Umbilical cord (tissue), 1 donor: ENCODE measurements at regions not wholly inside any gene's neighbourhood (a gene's known extent, or its start where the extent isn't known, plus 50 kb on each side); places are given as distances from the start of the nearest gene placed in this dataset.
A peak's percentile ranks its signal among the peaks of the same experiment; 100 is the strongest.

ENCODE experiments used
- DNase-seq: peaks from one replicate; pipeline ENCODE4 v3.0.0-alpha.2; 2015; ENCODE audit warnings: low spot score

DNA sequence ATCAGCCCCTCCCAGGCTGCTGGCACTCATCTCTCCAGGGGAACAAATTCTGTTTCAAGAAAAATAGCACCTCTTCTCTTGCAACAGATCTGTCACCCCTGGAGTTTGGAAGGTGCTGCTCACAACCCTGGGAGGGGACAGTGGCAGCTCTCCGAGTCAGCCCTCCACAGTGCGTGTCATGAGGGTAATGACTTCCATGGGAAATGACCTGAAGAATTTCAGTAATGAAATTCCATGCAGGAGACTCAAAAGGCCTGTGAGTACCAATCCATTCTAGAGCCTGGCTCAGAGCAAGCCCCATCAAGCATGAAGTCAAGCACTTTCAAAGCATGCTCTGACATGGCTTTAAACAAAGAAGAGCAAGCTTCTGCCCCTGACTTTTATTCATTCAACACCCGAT lies 276.3 kb upstream of the PARD3B start:
- no peak for DNase-seq

DNA sequence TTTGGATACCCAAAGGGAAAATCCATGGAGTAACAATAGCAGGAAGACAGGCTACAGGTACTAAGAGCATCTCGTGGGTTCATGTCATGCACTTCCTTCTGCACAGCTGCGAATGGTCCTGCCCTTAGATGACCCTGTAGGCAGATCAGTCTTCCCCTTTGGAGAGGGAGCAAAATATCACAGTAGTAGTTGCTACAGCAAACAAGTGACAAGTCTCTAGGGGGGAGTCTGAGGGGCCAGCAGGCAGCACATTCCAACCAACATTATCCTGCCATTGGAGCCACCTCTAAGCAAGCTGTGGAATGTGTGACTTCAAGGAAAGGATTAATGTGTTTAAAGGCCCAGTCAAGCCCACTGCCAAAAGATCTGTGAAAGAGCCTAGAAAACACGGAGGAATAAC lies 273.2 kb upstream of the PARD3B start:
- no peak for DNase-seq

DNA sequence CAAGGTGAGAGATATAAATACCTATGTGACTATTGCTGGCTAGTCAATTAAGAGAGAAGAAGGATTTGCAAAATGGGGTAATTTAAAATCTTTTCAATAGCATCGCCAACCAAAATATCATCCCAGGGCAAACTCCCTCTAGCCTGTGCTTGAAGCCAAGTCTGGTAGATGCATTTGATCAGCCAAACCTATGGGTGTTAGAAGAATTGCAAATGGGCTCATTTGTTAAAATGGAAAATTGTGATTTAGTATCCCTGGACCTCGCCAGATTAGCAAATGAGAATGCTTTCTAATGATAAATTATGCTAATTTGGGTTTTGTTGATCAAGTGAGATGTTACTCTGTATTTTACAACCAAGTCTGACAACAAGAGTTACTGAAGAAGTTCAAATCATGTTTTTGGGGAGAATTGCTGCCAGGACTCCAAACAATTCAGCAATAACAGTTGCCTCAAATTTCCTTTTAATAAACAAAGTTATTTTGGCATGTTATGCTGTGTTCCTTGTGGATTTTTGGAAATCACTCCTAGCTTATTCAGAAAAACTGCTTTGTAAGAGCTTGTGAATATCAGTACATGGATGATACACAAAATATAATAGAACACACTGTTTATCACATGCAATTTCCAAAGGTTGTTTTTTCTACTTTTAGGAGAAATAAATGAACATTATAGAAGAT lies 272.5 kb upstream of the PARD3B start:
- DNase-seq, result no peak

DNA sequence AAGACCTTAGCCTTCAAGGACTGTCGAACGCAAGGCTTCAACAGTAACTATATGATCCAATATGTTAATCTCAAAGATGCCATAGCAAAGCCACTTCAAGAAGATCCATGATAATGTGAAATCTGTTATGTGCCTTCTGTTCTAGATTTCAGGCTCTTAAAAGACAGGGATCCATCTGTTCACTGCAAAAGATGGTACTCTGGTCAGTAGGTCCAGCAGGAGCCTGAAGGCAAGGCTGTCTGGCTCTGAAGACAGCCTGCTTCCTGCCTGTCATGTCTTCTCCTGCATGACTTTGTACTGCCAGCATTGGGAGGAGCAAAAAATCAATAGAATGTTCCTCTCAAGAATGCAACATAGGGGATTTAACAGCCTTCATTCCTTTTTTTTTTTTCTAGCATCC lies 270.8 kb upstream of the PARD3B start:
- DNase-seq, result no peak

DNA sequence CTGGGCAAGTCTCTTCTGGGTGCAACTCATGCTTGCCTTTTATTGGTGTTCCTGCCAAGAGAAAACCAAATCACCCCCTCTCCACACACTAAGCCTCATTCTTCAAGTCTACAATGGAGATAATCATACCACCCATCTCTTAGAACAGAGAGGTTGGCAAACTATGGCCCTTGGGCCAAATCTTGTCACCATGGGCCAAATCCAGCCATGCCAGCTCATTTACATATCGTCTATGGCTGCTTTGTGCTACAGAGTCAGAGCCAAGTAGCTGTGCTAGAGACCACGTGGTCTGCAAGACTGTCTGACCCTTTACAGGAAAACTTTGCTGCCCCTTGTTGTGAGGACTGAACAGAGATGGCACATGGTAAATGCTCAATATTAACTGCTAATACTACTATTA lies 270.3 kb upstream of the PARD3B start:
- DNase-seq, result no peak

DNA sequence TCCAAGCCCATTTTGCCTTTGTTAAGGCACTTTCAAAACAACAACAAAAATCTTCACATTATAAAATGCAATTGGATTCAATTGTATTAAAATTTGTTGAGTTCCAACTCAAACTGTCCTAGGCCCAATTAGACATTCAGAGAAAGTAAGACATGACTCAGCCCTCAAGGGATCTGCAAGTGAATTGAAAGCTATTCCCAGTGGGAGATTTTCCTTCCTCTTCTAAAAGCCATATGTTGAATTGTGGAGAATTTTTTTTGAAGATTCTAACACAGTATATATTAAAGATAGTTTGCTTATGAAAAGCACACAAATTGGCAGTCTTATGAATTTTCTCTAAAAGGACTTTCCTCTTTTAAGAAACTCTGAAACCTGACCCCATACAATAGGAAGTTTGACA lies 268.0 kb upstream of the PARD3B start:
- DNase-seq, result no peak

DNA sequence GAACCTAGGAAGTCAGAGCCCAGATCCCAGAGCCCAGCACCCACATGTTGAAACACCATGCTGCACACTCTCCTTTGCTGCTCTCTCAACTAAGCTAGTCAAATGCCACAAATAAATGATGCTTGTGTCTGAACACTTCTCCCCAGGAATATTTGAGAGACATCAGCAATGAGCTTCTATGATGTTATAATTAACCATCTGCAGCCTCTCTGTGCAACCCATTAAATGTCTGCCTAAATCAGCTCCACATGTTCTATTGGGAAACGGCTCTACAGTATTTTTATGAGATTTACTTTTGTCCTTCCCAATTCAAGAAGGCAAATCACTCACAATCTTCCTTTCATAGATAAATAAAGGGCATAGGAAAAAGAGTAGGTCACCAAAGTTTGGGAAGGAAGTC lies 266.8 kb upstream of the PARD3B start:
- DNase-seq, result no peak

DNA sequence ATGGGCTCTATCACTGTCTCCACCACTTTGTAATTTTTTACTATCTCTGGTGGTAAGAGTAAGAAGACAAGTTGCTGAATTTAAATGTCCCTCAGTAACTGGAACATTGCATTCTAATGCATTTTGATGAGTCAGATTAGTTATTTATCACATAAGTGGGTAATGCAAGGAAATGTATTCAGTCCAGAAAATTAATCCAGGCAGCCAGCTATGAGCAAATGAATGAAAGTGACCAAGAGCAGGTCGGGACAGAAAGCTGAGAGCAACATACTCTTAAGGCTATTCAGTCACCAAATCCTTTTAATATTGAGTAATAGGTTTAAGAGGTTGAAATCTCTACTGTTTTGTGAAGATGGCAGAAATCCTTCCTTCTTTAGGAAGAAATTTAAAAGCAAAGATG lies 265.5 kb upstream of the PARD3B start:
- DNase-seq, result no peak

DNA sequence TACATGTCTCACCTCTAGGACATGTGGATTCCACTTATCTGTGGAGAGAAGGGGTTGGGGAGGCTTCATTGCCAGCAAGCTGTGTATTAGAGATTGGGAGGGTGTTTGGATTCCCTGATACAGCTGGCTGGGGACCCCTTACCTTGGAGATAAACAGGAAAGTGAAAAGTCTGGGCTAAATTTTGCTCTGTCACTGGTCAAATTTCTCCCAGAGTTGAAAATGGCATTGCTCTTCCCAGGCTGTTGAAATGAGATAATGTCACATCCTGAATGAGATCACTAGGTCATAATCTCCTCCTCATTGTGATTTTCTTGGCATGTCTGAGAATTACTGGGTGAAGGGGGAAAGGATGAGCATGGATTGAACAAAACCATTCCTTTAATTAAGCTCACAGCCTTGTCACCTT lies 265.0 kb upstream of the PARD3B start:
- DNase-seq, result no peak

DNA sequence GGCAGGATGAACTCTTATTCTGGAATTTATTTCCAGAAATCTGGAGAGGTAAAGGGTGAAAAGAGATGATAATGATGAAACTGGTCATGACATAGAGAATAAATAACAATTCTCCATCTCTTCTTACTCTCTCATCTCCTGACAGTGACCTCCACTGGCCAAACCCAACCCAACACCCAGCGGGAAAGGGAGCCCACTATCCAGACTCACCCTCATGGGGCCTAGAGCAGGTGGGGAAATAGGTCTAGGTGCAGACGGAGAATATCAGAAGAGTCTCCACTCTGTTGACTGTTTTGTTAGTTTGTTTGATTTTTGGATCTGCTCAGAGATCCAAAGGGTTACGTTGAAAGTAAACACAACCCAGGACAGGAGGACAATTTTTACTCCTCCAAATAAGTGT lies 263.2 kb upstream of the PARD3B start:
- no peak for DNase-seq

DNA sequence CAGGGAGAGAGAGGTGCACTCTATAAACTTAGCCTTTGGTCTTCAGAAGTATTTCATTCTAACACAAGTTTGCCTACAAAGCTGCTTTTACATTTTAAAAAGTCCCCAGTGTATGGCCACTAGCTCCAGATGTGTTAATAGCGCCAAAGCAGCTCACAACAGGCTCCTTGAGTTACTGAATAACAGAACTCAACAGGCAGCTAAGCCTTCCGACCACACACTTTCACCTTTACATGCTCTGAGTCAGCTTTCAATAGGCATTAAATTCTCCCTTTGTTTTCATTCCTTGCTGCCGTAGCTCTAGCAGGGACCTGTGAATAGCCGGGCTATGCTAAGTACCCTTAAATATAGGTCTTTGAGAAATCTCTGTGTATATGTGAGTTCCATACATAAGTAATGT lies 262.8 kb upstream of the PARD3B start:
- no peak for DNase-seq

DNA sequence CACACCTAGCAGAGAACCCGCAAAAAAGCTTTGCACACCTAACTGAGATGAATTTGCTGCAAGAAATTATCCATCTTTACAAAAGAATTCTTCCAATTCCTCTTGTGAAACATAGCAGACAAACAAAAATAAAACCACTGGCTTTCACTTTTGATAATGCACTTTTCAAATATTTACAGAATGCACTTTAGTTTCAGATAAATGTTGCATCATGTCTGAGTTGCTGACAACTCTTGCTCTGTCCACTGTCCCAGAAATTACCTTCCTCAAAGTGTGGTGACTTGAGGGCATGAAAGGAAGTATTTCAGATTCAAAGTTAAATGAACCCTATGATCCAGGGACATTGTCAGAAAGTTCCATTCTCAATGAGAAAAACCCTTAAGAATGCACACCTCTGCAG lies 256.2 kb upstream of the PARD3B start:
- no peak for DNase-seq

DNA sequence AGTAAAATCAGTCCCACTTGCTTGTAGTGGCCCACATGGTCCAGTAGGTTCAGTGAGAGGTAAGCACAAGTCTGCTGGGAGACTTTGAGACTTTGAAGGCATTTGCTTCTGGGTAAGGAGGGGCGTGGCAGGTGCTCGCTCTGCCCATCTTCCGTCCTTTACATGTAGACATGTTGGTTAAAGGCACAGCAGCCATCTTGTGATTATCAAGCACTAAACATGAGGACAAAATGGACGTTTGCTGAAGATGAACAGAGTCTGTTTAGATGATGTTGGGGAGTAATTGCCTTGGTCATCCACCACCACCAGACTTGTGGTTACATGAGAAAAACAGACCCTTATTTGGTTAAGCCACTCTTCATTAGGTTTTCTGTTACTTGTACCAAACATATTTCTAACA lies 252.8 kb upstream of the PARD3B start:
- DNase-seq, result no peak

DNA sequence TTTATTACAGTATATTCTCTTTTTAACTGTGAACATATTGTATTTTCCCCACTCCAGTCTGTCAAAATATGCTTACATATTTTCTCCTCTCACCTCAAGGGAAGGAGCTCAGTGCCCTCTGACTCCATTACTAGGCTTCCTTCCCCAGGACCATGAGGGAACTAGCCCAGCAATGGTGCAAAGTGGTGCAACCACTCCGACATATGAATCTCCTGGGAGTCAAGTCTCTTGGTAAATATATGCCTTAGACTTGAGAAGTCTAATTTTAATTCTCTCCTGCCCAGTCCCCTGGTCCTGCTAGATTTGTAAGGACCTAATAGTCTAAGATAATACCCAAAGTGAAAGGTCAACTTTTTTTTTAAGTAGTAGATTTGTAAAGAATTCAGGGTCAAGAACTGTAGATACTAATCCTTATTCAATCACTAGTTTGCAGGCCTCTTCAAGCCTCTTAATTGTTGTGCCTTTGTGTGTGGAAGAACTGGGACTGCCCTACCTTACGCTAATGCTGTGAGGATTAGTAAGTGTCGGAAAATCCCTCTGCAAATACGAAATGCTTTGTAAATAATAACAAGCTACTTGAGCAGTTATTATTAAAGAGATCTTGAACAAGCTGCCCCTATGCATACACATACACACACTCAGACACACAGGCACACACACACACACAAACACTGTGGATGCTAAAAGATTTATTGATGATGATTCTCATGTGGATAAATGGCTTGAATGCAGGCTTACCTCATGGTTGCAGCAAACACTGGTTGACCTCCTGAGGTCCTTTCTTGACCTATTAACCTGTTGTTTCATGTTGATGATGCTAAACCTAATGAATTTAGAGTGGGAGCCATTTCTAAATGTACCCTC lies 251.2 kb upstream of the PARD3B start:
- DNase-seq, result no peak

DNA sequence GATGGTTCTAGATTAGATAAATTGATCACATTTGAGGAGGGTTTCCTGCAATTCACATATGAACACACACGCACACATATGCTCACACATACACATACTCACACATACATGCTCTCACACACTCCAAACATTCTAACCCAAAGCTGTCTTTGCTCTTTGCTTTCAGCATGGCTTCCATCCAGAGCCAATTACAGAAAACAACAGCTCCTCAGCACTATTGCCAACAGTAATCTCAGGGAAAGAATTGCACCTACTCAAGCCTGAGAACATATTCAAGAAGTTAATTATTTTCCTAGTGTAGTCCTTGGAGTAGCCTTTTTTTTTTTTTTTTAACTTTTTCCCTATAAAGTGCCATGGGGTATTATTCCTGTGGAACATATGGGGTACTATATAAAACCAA lies 246.9 kb upstream of the PARD3B start:
- DNase-seq, result no peak

DNA sequence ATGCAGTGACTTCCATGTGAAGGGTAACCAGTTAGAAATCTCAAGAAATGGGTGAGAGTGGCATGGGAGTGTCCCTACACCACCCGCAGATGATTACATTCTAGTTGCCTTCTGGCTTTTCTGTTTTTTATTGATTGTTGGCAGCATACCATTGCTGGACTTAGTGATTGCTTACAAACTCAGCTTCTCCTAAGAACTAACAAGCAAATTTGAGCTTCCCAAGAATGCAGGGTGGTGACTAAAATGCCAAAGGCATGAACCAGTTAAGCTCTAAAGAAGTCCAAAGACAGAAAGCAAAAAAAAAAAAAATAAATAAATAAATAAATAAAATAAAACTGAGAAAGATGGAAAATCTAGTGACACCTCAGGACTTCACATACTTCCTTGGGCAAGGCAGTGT lies 245.5 kb upstream of the PARD3B start:
- no peak for DNase-seq

DNA sequence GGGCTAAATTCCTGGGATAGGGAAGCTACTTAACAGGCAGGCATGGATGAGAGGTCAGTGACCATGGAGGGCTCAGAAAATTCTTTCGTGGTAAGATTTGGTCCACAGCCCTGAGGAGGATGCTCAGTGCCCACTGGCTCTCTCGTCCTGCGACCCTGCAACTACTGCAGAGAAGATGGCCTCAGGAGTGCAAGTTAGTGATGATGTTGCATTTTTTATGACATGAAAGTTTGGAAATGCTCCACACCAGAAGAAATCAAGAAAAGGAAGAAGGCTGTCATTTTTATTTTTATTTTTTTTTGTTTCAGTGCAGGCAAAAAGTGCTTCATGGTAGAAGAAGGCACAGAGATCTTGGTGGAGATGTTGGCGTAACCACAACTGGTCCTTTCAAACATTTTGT lies 238.6 kb upstream of the PARD3B start:
- no peak for DNase-seq

DNA sequence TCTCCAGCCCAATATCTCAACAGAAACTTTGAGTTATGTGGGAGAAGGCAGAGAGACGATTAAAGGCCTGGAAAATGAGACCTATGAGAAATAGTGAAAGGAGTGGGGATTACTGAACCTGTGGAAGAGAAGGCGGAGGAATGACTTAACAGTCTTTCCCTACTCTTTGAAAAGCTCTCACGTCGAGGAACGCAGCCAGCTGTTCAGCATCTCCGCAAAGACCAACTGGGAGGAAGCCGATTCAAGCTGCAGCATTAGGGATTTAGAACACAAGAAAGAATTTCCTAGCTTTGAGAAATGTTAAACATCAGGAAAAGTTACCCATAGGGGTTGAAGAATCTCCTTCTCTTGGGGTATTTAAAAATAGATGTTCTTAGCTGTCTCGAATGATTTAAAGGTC lies 233.2 kb upstream of the PARD3B start:
- DNase-seq, result peak; percentile 90

DNA sequence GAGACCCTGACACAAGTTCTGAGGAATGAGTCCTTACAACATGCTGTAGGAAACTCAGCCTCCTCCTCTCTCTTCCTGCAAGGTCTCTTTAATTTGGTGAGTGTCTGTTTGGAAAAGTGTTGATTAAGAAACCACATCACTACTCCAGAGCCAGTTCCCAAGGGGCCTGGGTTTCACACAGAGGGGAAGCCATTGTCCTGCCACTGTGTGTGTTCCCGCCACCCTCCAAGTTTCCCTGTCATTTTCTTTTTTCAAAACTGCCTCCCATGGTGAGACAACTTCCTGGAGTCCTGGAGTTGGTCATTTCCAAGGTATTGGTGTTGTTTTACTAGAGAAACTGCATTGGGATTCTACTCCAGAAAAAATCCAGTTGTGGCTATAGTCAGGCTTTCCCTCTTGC lies 232.0 kb upstream of the PARD3B start:
- DNase-seq, result no peak

DNA sequence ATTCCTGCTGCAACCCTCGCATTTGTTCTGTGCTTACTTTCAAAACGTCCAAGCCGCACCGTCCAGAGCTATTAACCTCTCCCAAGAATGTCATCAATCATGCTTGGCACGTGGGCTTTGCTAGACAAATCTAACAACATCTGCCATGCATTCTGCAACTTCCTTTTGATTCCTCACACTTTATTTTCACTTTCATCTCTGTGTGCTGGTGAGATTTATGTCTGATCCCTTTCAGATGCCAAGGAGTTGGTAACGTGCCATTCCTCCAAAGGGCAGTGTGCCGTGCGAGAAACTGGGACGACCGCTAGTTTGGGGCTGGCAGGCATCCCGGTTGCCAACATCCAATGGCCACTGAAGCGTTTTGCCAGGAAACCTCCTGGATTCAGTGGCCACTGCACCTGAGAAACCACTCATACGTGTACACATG lies 230.0 kb upstream of the PARD3B start:
- DNase-seq, result peak; percentile 14

DNA sequence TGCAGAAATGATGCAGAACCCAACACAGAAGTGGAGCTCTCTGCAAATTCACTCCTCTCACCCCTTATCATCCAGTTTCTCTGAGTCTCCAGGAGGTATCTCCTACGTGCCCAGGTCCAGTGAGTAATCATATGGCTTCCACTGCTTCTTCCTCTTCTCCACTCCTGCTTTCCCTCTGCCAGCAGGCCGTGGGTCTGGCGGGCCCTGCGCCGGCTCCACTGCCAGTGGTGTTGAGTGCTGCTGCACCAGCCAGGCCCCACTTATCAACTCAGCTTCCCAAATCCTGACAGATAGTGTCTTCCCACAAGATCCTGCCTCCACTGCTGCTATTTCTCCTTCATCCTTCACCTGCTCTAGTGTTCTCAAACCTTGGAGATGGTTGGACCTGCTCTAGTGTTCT lies 227.6 kb upstream of the PARD3B start:
- no peak for DNase-seq

DNA sequence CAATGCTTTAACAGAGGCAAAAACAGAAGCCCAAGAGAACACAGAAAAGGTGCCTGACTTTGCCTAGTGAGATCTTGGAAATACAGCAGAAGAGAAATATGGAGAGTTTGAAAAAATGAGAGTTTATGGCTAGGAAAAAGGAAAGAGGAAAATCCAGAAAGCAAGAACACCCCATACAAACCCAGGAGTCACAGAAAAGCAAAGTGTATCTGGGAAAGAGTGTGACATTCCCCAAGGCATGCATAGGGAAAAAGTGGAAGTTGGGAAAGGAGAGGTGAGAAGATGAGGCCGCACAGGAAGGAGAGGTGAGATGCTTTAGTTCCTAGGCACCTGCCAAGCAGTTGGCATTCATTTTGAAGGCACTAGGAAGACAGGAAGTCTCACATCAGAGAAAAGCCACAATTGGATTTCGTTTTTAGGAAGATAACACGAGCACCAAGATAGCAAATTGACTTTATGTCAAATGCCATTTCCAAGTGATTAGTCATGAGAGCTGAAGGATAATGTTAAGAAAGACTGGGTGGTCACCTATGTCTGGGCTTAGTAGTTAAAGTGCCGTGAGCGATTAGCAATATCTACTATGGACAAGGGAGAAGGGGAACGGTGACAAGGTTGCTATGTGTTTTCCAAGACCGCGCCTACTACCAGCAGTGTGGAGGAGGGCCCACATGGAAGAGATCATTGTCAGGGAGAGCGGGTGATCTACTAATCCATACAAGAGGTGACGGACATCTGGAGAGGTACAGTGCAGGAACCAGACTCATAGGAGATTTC lies 224.1 kb upstream of the PARD3B start:
- no peak for DNase-seq
